PC-3 (cell line): ENCODE measurements at regions not wholly inside any gene's neighbourhood (a gene's known extent, or its start where the extent isn't known, plus 50 kb on each side); places are given as distances from the start of the nearest gene placed in this dataset.

Experiments
- EZH2 ChIP-seq: fragments of 300-600 bp; sonication (generic); IDR thresholded peaks from one replicate; pipeline ENCODE4 v1.6.1; 2017; ENCODE audit warnings: antibody characterized with exemption, mild to moderate bottlenecking, low read length; ENCODE audit not compliant: unreplicated experiment
- EZH2phosphoT487 ChIP-seq: fragments of 300-600 bp; sonication (generic); IDR thresholded peaks from 2 replicates; pipeline ENCODE4 v1.6.1; 2018; ENCODE audit warnings: mild to moderate bottlenecking, antibody characterized with exemption, low read length, borderline replicate concordance
- TF ChIP-seq, protein P1 (sequence below): fragments of 300-600 bp; sonication (generic); conservative IDR thresholded peaks from 2 replicates; pipeline ENCODE4 v1.5.1; 2017; ENCODE audit warnings: antibody characterized with exemption, low read depth, mild to moderate bottlenecking, low read length

DNA sequence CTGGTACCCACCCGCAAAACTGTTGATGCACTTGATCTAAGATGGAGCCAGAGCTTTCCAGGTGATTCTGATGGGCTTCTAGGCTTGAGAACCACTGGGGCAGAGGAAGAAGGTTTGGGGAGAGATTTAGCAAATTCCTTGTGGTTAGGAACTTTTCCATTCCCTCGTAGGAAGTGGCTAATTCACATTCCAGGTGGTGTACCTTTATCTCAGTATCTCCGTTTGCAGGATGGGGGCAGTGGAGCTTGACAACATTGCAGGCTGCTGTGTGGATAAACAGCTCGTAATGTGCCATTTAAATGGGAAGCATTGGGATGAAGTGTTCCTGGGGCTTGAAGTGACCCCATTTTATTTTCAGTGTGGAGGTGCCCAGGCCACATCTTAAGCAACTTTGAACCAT lies 172.9 kb upstream of the IL12B start:
- no peak for TF ChIP-seq EZH2phosphoT487
- TF ChIP-seq EZH2: no peak
- TF ChIP-seq, protein P1, sequence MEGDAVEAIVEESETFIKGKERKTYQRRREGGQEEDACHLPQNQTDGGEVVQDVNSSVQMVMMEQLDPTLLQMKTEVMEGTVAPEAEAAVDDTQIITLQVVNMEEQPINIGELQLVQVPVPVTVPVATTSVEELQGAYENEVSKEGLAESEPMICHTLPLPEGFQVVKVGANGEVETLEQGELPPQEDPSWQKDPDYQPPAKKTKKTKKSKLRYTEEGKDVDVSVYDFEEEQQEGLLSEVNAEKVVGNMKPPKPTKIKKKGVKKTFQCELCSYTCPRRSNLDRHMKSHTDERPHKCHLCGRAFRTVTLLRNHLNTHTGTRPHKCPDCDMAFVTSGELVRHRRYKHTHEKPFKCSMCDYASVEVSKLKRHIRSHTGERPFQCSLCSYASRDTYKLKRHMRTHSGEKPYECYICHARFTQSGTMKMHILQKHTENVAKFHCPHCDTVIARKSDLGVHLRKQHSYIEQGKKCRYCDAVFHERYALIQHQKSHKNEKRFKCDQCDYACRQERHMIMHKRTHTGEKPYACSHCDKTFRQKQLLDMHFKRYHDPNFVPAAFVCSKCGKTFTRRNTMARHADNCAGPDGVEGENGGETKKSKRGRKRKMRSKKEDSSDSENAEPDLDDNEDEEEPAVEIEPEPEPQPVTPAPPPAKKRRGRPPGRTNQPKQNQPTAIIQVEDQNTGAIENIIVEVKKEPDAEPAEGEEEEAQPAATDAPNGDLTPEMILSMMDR: no peak
